ENCODE measurements at regions not wholly inside any gene's neighbourhood (a gene's known extent, or its start where the extent isn't known, plus 50 kb on each side); places are given as distances from the start of the nearest gene placed in this dataset.

DNA sequence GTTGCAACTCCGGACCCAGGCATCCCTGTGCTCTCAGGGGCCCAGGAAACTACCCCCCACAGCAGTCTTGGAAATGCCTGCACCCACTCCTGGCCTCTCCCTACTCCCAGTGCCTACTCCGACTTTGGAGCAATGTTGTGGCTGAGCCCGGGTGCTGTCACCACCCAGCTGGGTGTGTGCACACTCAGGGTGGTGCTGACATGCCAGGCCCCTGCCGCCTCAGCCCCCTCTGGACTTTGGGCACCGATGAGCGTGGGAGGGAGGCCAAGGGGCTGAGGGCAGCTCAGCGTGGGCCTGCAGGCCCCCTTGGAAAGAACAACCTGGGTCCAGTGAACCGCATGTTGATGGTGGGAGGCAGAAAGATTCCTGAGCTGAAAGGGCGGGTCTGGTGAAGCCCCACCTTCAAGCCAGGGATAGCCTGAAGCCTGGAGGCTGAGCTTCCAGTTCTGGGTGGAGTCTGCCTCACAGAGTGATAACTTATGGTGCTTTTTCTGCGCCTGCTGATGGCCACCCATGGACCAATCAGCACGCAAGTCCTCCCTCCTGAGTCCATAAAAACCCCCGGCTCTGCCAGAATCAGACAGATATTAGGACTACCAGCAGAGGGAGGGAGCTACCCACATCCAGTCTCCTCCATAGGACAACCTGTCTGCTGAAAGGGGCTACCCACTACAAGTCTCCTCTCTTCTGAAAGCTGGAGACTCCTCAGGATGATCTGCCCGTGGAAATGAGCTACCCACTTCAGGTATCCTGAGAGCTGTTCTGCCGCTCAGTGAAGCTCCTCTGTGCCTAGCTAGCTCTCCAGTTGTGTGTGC is 380.4 kb upstream of the SORCS1 start:
- H3K4me3 ChIP-seq (ENCODE audit: low read depth, low read length) = no peak overlapping the region
- DNase-seq (ENCODE audit: low read depth) = peak; percentile 18
- TF ChIP-seq, protein P1, sequence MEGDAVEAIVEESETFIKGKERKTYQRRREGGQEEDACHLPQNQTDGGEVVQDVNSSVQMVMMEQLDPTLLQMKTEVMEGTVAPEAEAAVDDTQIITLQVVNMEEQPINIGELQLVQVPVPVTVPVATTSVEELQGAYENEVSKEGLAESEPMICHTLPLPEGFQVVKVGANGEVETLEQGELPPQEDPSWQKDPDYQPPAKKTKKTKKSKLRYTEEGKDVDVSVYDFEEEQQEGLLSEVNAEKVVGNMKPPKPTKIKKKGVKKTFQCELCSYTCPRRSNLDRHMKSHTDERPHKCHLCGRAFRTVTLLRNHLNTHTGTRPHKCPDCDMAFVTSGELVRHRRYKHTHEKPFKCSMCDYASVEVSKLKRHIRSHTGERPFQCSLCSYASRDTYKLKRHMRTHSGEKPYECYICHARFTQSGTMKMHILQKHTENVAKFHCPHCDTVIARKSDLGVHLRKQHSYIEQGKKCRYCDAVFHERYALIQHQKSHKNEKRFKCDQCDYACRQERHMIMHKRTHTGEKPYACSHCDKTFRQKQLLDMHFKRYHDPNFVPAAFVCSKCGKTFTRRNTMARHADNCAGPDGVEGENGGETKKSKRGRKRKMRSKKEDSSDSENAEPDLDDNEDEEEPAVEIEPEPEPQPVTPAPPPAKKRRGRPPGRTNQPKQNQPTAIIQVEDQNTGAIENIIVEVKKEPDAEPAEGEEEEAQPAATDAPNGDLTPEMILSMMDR (conservative IDR thresholded peaks at IDR 0.05; ENCODE audit: low read depth, low read length) = peak; percentile 27

DNA sequence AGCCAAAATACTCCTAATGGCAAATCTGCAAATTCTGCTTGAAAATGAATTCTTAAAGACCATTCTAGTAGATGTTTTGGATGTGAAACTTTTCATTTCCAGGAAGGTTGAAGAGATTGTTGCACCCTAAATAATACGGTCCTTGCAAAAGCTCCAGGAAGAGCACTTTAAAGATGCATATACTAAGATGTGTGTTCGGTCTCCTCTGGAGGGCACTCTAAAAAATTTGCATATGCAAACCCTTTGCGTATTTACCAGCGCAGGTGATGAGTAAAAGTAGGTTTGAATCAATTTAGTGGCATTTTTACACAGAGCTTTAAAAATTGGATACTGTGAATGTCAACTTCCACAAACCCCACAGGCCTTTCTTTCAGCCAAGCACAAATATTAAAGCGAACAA is 378.1 kb upstream of the SORCS1 start:
- DNase-seq (ENCODE audit: low read depth) = no peak
- TF ChIP-seq, protein P1 (conservative IDR thresholded peaks at IDR 0.05; ENCODE audit: low read depth, low read length) = no peak
- H3K4me3 ChIP-seq (ENCODE audit: low read depth, low read length) = no peak overlapping the region

DNA sequence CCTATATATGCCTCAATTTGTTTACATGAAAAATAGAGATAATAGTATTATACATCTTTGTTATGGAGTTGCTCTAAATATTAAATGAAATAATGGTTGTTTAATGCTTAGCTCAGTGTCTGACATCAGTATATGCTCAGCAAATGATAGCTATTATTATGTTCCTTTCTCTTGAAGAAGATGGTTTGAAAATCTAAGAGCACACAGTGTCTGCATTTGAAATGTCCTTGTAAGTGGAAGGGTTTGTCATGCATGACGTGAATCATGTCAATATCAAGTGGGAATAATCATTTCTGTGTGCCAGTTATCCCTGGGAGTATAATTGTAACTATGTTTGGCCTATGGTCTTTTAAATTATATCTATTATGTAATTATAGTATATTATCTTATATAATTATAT is 377.5 kb upstream of the SORCS1 start:
- no peak for DNase-seq (ENCODE audit: low read depth)
- TF ChIP-seq, protein P1 (conservative IDR thresholded peaks at IDR 0.05; ENCODE audit: low read depth, low read length) = no peak
- no peak overlapping the region for H3K4me3 ChIP-seq (ENCODE audit: low read depth, low read length)

DNA sequence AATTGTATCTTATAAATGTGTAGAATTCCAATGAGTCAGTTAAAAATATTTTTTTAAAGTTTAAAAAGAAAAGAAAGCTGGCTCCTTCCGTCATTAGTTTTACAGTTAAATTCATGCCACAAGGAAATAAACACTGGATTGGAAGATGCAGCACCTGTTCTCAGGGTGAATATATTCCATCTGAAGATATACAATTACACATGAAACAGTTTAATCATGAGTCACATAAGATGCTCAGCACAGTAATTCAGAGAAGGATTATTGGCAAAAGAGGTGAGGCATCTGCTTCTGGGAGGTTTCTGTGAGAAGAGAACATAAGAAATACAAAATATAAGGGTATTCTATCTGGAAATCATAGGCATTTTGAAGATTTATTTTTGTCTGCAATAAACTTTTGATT is 376.5 kb upstream of the SORCS1 start:
- no peak for DNase-seq (ENCODE audit: low read depth)
- TF ChIP-seq, protein P1 (conservative IDR thresholded peaks at IDR 0.05; ENCODE audit: low read depth, low read length) = no peak
- no peak overlapping the region for H3K4me3 ChIP-seq (ENCODE audit: low read depth, low read length)

DNA sequence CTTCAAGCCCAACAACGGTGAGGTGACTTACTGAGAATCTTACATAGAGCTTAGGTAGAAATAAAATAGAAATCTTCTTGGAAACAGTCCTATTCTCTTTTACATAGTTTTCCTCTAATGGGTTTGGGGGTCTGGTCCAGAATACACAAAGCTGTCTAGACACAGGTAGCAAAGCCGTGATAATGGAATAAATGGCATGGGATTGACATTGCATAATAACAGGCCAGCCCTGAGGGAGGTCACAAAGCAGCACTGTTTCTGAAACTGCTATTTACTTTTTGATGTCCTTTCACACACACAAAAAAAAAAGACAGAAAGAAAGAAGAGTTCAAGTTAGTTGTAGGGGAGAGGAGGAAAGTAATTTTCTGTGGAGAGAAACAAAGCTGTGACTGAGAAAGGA is 364.8 kb upstream of the SORCS1 start:
- H3K4me3 ChIP-seq (ENCODE audit: low read depth, low read length) = no peak overlapping the region
- TF ChIP-seq, protein P1 (conservative IDR thresholded peaks at IDR 0.05; ENCODE audit: low read depth, low read length) = no peak
- no peak for DNase-seq (ENCODE audit: low read depth)

DNA sequence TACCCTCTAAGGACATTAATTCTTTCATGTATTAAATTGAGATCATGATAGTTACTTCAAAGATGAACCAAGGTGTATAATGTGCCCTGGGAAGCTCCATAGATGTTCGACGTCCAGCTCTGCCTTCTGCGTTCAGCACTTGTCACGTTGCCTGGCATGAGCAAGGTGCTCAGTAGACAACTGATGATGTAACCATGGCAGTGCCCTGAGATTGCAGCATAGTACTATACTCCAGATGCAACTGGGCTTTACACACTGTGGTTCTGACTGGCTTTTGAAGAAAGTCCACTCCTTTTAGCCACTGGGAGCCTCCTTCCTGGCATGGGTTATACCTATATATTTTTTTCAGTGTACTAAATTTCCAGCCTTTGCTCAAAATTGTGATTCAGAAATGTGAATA is 355.8 kb upstream of the SORCS1 start:
- DNase-seq (ENCODE audit: low read depth) = no peak
- TF ChIP-seq, protein P1 (conservative IDR thresholded peaks at IDR 0.05; ENCODE audit: low read depth, low read length) = no peak
- H3K4me3 ChIP-seq (ENCODE audit: low read depth, low read length) = no peak overlapping the region

DNA sequence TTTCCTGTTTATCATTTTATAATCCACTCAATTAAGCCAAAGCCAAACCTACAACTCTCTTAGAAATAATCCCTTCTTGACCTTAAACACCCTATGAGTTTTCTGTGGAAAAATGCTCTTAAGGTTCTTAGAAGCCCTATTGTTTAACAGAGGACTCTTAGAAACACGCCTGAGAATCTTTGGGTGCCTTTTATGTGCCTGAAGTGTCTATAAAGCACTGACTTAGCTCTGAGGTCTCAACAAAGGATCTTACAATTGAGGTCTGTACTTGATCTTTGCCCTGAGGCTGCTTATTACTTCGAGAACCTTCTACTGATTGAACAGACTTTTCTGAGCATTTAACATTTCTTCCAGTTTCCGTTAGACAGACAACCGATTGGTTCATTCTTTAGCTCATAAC is 353.3 kb upstream of the SORCS1 start:
- no peak overlapping the region for H3K4me3 ChIP-seq (ENCODE audit: low read depth, low read length)
- DNase-seq (ENCODE audit: low read depth) = no peak
- TF ChIP-seq, protein P1 (conservative IDR thresholded peaks at IDR 0.05; ENCODE audit: low read depth, low read length) = no peak
